ENCODE measurements at regions not wholly inside any gene's neighbourhood (a gene's known extent, or its start where the extent isn't known, plus 50 kb on each side); places are given as distances from the start of the nearest gene placed in this dataset.

DNA sequence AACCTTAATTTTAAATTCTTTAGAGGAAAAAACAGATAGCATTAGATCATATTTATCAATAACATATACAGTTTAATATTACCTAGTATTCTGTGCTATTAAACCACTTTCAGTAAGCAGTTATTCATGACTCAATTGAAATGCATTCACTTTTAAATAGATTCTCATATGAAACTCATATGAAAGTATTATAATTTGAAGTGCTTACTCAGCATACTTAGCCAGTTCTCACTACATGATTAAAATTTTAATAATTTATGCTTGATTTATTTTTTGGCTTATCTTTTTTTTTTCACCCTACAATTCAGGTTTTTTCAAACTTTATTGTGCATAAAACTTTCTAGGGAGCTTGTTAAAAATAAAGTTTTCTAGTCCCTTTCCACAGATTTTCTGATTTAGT, 694.9 kb upstream of the CDH9 start:
- Mint-ChIP-seq H3K36me3 (ENCODE audit: low read depth) (no peaks in the 10 kb centered on the region), H3K27me3 (ENCODE audit: low read depth) (no peaks in the 10 kb centered on the region), H3K9me3 (no peaks in the 10 kb centered on the region), H3K27ac (no peak overlapping the region), H3K4me3 (no peak overlapping the region), H3K4me1 (no peaks in the 10 kb centered on the region)
- TF ChIP-seq, protein P1, sequence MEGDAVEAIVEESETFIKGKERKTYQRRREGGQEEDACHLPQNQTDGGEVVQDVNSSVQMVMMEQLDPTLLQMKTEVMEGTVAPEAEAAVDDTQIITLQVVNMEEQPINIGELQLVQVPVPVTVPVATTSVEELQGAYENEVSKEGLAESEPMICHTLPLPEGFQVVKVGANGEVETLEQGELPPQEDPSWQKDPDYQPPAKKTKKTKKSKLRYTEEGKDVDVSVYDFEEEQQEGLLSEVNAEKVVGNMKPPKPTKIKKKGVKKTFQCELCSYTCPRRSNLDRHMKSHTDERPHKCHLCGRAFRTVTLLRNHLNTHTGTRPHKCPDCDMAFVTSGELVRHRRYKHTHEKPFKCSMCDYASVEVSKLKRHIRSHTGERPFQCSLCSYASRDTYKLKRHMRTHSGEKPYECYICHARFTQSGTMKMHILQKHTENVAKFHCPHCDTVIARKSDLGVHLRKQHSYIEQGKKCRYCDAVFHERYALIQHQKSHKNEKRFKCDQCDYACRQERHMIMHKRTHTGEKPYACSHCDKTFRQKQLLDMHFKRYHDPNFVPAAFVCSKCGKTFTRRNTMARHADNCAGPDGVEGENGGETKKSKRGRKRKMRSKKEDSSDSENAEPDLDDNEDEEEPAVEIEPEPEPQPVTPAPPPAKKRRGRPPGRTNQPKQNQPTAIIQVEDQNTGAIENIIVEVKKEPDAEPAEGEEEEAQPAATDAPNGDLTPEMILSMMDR (IDR thresholded peaks at IDR 0.05; ENCODE audit: unreplicated experiment in 3 of 3): no peak

DNA sequence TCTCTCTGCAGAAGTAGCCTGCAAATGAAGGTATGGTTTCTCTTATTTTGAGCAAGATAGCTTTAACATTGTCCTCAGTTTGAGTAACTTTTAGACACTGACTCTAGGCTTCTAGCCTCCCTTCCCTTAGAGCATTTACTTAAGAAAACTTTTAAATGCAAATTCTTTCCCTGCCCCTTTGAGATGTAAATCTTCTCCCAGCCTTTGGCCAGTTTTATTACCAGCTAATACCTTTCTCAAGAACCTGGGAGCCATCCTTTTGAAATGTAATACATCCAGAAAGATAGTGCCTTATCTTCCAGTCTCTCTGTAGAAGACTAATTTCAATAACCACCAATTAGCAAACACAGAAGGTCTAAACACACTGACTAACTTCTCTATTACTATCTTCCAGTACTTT, 688.9 kb upstream of the CDH9 start:
- H3K9me3 Mint-ChIP-seq: no peaks in the 10 kb centered on the region
- H3K27me3 Mint-ChIP-seq (ENCODE audit: low read depth): no peaks in the 10 kb centered on the region

DNA sequence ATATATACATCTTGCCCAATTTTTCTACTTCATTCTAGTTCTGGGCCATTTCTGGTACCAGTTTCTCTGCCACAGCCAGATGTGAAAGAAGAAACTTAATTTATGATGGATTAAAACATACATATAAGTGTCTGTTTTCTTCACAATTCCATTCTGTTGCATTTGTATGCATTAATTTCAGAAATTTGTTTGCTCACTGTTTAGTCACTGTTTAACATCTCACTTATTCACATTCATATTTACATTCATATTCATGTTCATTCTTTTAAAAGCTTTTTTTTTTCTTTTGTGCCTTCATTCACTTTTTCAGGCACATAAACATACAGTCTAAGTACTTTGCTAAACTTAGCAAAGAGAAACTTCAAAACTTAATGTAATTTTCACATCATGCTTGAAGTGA, 684.0 kb upstream of the CDH9 start:
- Mint-ChIP-seq H3K36me3 (ENCODE audit: low read depth) (no peaks in the 10 kb centered on the region), H3K27me3 (ENCODE audit: low read depth) (no peaks in the 10 kb centered on the region), H3K9me3 (no peaks in the 10 kb centered on the region), H3K27ac (no peak overlapping the region), H3K4me1 (no peaks in the 10 kb centered on the region), H3K4me3 (no peak overlapping the region)
- TF ChIP-seq, protein P1 (IDR thresholded peaks at IDR 0.05; ENCODE audit: unreplicated experiment in 3 of 3): no peak

More for the DNA sequence above, 688.9 kb upstream of the CDH9 start:
- Mint-ChIP-seq H3K4me1 (no peaks in the 10 kb centered on the region), H3K36me3 (ENCODE audit: low read depth) (no peaks in the 10 kb centered on the region), H3K4me3 (no peak overlapping the region), H3K27ac (peak overlapping the region in 1 of 3 experiments; percentile 8)
- TF ChIP-seq, protein P1 (IDR thresholded peaks at IDR 0.05; ENCODE audit: unreplicated experiment in 3 of 3): no peak

GRCh38 chr5:27708534-27708933, 670.1 kb upstream of the CDH9 start:
- H3K4me1 Mint-ChIP-seq: no peaks in the 10 kb centered on the region
- H3K36me3 Mint-ChIP-seq (ENCODE audit: low read depth): no peaks in the 10 kb centered on the region
- no peak overlapping the region for H3K4me3 Mint-ChIP-seq
- H3K27ac Mint-ChIP-seq: peak overlapping the region in 1 of 3 experiments; percentile 2
- TF ChIP-seq, protein P1 (IDR thresholded peaks at IDR 0.05; ENCODE audit: unreplicated experiment in 3 of 3): no peak
- no peaks in the 10 kb centered on the region for H3K27me3 Mint-ChIP-seq (ENCODE audit: low read depth)
- peaks cover 1% of the 10 kb centered on the region for H3K9me3 Mint-ChIP-seq

GRCh38 chr5:27706832-27707231, 668.4 kb upstream of the CDH9 start:
- H3K27me3 Mint-ChIP-seq (ENCODE audit: low read depth): no peaks in the 10 kb centered on the region
- H3K27ac Mint-ChIP-seq: no peak overlapping the region
- peaks cover 12% of the 10 kb centered on the region for H3K4me1 Mint-ChIP-seq
- H3K36me3 Mint-ChIP-seq (ENCODE audit: low read depth): no peaks in the 10 kb centered on the region
- no peaks in the 10 kb centered on the region for H3K9me3 Mint-ChIP-seq
- H3K4me3 Mint-ChIP-seq: no peak overlapping the region
- TF ChIP-seq, protein P1 (IDR thresholded peaks at IDR 0.05; ENCODE audit: unreplicated experiment in 3 of 3): no peak

- H3K4me1 Mint-ChIP-seq: peaks cover 12% of the 10 kb centered on the region
- no peaks in the 10 kb centered on the region for H3K27me3 Mint-ChIP-seq (ENCODE audit: low read depth)
- no peaks in the 10 kb centered on the region for H3K36me3 Mint-ChIP-seq (ENCODE audit: low read depth)
- H3K9me3 Mint-ChIP-seq: no peaks in the 10 kb centered on the region
- H3K4me3 Mint-ChIP-seq: no peak overlapping the region
- H3K27ac Mint-ChIP-seq: no peak overlapping the region
- TF ChIP-seq, protein P1 (IDR thresholded peaks at IDR 0.05; ENCODE audit: unreplicated experiment in 3 of 3): no peak
Observed at GRCh38 chr5:27705661-27706060, 667.3 kb upstream of the CDH9 start.

Measured in nephron (organoid).